GM12891 (cell line): ENCODE measurements at regions not wholly inside any gene's neighbourhood (a gene's known extent, or its start where the extent isn't known, plus 50 kb on each side); places are given as distances from the start of the nearest gene placed in this dataset.

ENCODE experiments used
- POLR2A ChIP-seq: IDR thresholded peaks from 2 replicates; pipeline ENCODE4 v1.6.1; 2011; ENCODE audit warnings: low read depth, low read length, control low read depth
- TAF1 ChIP-seq: IDR thresholded peaks from 2 replicates; pipeline ENCODE4 v1.6.1; 2011; ENCODE audit warnings: low read depth, low read length, control low read depth

DNA sequence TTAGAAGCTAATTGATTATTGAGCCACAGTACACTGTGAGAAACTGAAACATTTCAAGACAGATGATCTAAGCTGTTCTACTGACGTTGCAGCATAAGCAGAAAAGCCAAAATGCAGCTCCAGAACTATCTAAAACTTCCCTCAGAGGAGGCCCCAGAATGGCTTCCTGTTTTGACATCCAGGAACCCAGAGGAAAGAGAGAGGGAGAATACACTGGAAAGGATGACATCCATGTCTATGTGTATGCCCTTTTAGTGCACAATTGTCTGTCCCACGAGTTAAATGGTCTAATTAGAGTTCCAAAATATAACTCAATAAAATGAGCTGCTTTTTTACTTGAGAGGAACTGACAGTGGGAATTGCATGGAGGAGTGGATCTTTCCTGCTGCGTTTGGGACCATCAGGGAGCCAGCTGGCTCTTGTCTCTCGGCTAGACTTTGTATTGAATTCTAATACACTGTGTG lies 688.1 kb downstream of the ZNF385D start:
- TF ChIP-seq TAF1 (no peak), POLR2A (no peak)
